ENCODE measurements at regions not wholly inside any gene's neighbourhood (a gene's known extent, or its start where the extent isn't known, plus 50 kb on each side); places are given as distances from the start of the nearest gene placed in this dataset.

- no peak for DNase-seq
- BruUV-seq (replicated peaks), result no TSS peak
- Histone ChIP-seq H3K27me3 (replicated peaks; ENCODE audit: control insufficient read depth, insufficient read depth, low read length) (no peaks in the 10 kb centered on the region), H3K4me1 (no peaks in the 10 kb centered on the region), H3K36me3 (ENCODE audit: control insufficient read depth, insufficient read depth, low read length) (no peaks in the 10 kb centered on the region), H3K9me3 (no peaks in the 10 kb centered on the region), H3K4me3 (ENCODE audit: low read depth, low read length) (no peak overlapping the region)
- Mint-ChIP-seq H3K9me3 (ENCODE audit: unreplicated experiment) (no peaks in the 10 kb centered on the region), H3K27me3 (ENCODE audit: insufficient read depth, unreplicated experiment) (peaks cover 17% of the 10 kb centered on the region), H3K4me1 (ENCODE audit: low read depth, unreplicated experiment) (no peaks in the 10 kb centered on the region), H3K36me3 (ENCODE audit: insufficient read depth, unreplicated experiment) (no peaks in the 10 kb centered on the region), H3K4me3 (ENCODE audit: unreplicated experiment) (no peak overlapping the region), H3K27ac (ENCODE audit: unreplicated experiment) (no peak overlapping the region)
- TF ChIP-seq CTCF (IDR thresholded peaks at IDR 0.05; ENCODE audit: insufficient read depth in 1 of 2, low read depth in 1 of 2, low read length in 1 of 2, severe bottlenecking in 1 of 2, unreplicated experiment in 1 of 2), result no peak
- CTCF ChIA-PET, result no interaction called here
- POLR2A ChIA-PET, result no interaction called here
- intact Hi-C loops (cut with micrococcal nuclease; ENCODE audit: unreplicated experiment), result no loop called here
Observed at GRCh38 chr2:151182899-151183809, 78.5 kb downstream of the RBM43 start.

- Histone ChIP-seq H3K9me3 (no peaks in the 10 kb centered on the region), H3K4me3 (ENCODE audit: low read depth, low read length) (no peak overlapping the region), H3K36me3 (ENCODE audit: control insufficient read depth, insufficient read depth, low read length) (no peaks in the 10 kb centered on the region), H3K4me1 (no peaks in the 10 kb centered on the region), H3K27me3 (replicated peaks; ENCODE audit: control insufficient read depth, insufficient read depth, low read length) (no peaks in the 10 kb centered on the region)
- Mint-ChIP-seq H3K27ac (ENCODE audit: unreplicated experiment) (no peak overlapping the region), H3K4me3 (ENCODE audit: unreplicated experiment) (no peak overlapping the region), H3K9me3 (ENCODE audit: unreplicated experiment) (no peaks in the 10 kb centered on the region), H3K4me1 (ENCODE audit: low read depth, unreplicated experiment) (no peaks in the 10 kb centered on the region), H3K36me3 (ENCODE audit: insufficient read depth, unreplicated experiment) (no peaks in the 10 kb centered on the region), H3K27me3 (ENCODE audit: insufficient read depth, unreplicated experiment) (peaks cover 17% of the 10 kb centered on the region)
- BruUV-seq (replicated peaks), result no TSS peak
- intact Hi-C loops (cut with micrococcal nuclease; ENCODE audit: unreplicated experiment), result no loop called here
- CTCF ChIA-PET, result no interaction called here
- DNase-seq, result no peak
- POLR2A ChIA-PET, result no interaction called here
- TF ChIP-seq CTCF (IDR thresholded peaks at IDR 0.05; ENCODE audit: insufficient read depth in 1 of 2, low read depth in 1 of 2, low read length in 1 of 2, severe bottlenecking in 1 of 2, unreplicated experiment in 1 of 2), result no peak
Observed at GRCh38 chr2:151182396-151182795, 79.3 kb downstream of the RBM43 start.

GRCh38 chr2:151181524-151181923, 80.1 kb downstream of the RBM43 start:
- POLR2A ChIA-PET, result no interaction called here
- H3K9me3 Mint-ChIP-seq (ENCODE audit: unreplicated experiment), result no peaks in the 10 kb centered on the region
- Histone ChIP-seq H3K36me3 (ENCODE audit: control insufficient read depth, insufficient read depth, low read length) (no peaks in the 10 kb centered on the region), H3K9me3 (no peaks in the 10 kb centered on the region), H3K27me3 (replicated peaks; ENCODE audit: control insufficient read depth, insufficient read depth, low read length) (no peaks in the 10 kb centered on the region), H3K4me3 (ENCODE audit: low read depth, low read length) (no peak overlapping the region), H3K4me1 (no peaks in the 10 kb centered on the region)
- no peaks in the 10 kb centered on the region for H3K4me1 Mint-ChIP-seq (ENCODE audit: low read depth, unreplicated experiment)
- BruUV-seq (replicated peaks), result no TSS peak
- no peak overlapping the region for H3K4me3 Mint-ChIP-seq (ENCODE audit: unreplicated experiment)
- no peaks in the 10 kb centered on the region for H3K36me3 Mint-ChIP-seq (ENCODE audit: insufficient read depth, unreplicated experiment)
- intact Hi-C loops (cut with micrococcal nuclease; ENCODE audit: unreplicated experiment), result no loop called here
- no peak for TF ChIP-seq CTCF (IDR thresholded peaks at IDR 0.05; ENCODE audit: insufficient read depth in 1 of 2, low read depth in 1 of 2, low read length in 1 of 2, severe bottlenecking in 1 of 2, unreplicated experiment in 1 of 2)
- peaks cover 20% of the 10 kb centered on the region for H3K27me3 Mint-ChIP-seq (ENCODE audit: insufficient read depth, unreplicated experiment)
- DNase-seq, result no peak
- CTCF ChIA-PET, result no interaction called here
- no peak overlapping the region for H3K27ac Mint-ChIP-seq (ENCODE audit: unreplicated experiment)
